Psoas muscle (tissue), 7 donors: ENCODE measurements at regions not wholly inside any gene's neighbourhood (a gene's known extent, or its start where the extent isn't known, plus 50 kb on each side); places are given as distances from the start of the nearest gene placed in this dataset.

Source experiments
- ATAC-seq, 4 donors: fragments of 200-7000 bp; cut with Tn5 transposase; one replicate each; pipeline ENCODE4 v1.9.1; 2020; ENCODE audit warnings: moderate library complexity in 3 of 4, mild to moderate bottlenecking in 2 of 4
- DNase-seq, 2 donors: peaks; one replicate each; pipeline ENCODE4 v3.0.0-alpha.2; 2020
- H3K27ac ChIP-seq: fragments of 200-600 bp; one replicate; pipeline ENCODE4 v1.8.0; 2022
- H3K27me3 ChIP-seq, 3 donors: fragments of 200-600 bp in 1 of 3; one replicate each; pipeline versions ENCODE4 v1.6.1 to v1.8.0; 2013 to 2022; ENCODE audit warnings: low read length in 2 of 3, mild to moderate bottlenecking in 2 of 3, moderate library complexity in 1 of 3; ENCODE audit not compliant: insufficient read depth in 3 of 3
- H3K36me3 ChIP-seq, 2 donors: fragments of 200-600 bp in 1 of 2; one replicate each; pipeline versions ENCODE4 v1.6.1 to v1.8.0; 2013 to 2022; ENCODE audit warnings: low read depth in 1 of 2, mild to moderate bottlenecking in 1 of 2, moderate library complexity in 1 of 2; ENCODE audit not compliant: insufficient read depth in 1 of 2
- H3K4me1 ChIP-seq: fragments of 200-600 bp; one replicate; pipeline ENCODE4 v1.8.0; 2022
- H3K4me3 ChIP-seq: fragments of 200-600 bp; one replicate; pipeline ENCODE4 v1.8.0; 2022; ENCODE audit warnings: mild to moderate bottlenecking
- H3K9me3 ChIP-seq: fragments of 200-600 bp; one replicate; pipeline ENCODE4 v1.8.0; 2022
- CTCF ChIP-seq: fragments of 200-600 bp; IDR thresholded peaks from one replicate; pipeline ENCODE4 v1.8.0; 2022; ENCODE audit warnings: antibody characterized with exemption
- WGBS, 3 donors: extraction: QIAGEN DNeasy Blood & Tissue Kit; methylation state at CpG; one replicate each; pipeline versions ENCODE4 v1.1.6 to v1.1.7; 2013; 5-methylcytosine and 5-hydroxymethylcytosine counted together
- intact Hi-C, 2 donors: fragments of 100-400 bp; cut with DNase I; formaldehyde crosslinking; loops; one replicate each; pipeline versions ENCODE4 v1.11.0 to v1.14.2; 2022
- donor health status: healthy with polysubstance abuse.
- donor health status: DM: no; HTN: no; CAD: no; lungs with moderate emphysema.
- donor health status: Bipolar disorder and iron deficiency.
- donor health status: healthy.
- donor health status: DM: yes; HTN: yes; CAD: no.
- donor health status: DM: no; HTN: no; CAD: no.
- donor health status: DM: yes; HTN: yes; CAD: no.

DNA sequence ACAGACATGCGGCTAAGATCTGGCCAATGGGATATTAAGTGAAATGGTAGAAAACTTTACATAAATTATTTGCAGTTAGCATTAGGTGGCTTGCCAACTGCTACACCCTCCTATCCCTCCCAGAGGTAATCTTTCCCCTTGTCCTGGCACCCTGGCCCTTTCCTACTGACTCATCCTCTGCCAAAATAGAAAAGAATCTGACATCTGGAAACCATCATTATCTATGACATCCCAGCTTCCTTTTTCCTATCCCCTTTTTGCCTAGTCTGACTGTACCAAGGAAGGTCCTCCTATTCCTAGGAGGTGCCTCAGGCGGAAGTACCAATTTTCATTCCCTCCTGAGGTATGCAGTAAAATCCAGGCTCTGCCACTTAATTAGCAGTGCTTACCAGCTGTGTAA, 163.6 kb upstream of the KLF3 start:
- intact Hi-C loops: no loop called here
- no peaks in the 10 kb centered on the region for H3K36me3 ChIP-seq

DNA sequence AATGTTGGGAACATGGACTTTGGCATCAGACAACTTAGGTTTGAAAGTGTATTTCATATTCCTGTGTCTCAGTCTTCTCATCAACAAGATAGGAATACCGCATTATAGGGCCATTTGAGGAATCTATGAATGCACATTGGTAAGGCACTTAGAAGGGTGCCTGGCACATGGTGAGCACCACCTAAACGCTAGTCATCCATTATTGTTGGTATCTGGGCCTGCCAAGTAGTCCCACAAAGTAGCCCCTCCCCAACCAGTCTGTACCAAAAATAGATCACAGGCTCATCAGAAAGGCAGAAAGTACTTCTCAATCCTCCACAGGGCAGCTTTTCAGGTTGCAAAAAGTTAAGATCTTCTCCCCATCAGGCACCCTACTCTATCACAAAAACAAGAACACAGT, 162.3 kb upstream of the KLF3 start:
- Histone ChIP-seq H3K4me3 (no peak overlapping the region), H3K27ac (no peak overlapping the region), H3K36me3 (no peaks in the 10 kb centered on the region), H3K4me1 (no peaks in the 10 kb centered on the region), H3K27me3 (no peaks in the 10 kb centered on the region), H3K9me3 (no peaks in the 10 kb centered on the region)
- no peak for ATAC-seq
- no peak for DNase-seq
- intact Hi-C loops: no loop called here
- WGBS, 3 donors: 74 to 80% (median 79%) methylated on average over 2 of the region's 2 CpGs
- TF ChIP-seq CTCF: no peak

More for the DNA sequence above, 163.6 kb upstream of the KLF3 start:
- TF ChIP-seq CTCF: no peak
- Histone ChIP-seq H3K27me3 (no peaks in the 10 kb centered on the region), H3K4me1 (no peaks in the 10 kb centered on the region), H3K4me3 (no peak overlapping the region), H3K27ac (no peak overlapping the region), H3K9me3 (no peaks in the 10 kb centered on the region)
- no peak for ATAC-seq
- 90 to 94% (median 91%) methylated on average over 2 of the region's 2 CpGs for WGBS, 3 donors
- no peak for DNase-seq

DNA sequence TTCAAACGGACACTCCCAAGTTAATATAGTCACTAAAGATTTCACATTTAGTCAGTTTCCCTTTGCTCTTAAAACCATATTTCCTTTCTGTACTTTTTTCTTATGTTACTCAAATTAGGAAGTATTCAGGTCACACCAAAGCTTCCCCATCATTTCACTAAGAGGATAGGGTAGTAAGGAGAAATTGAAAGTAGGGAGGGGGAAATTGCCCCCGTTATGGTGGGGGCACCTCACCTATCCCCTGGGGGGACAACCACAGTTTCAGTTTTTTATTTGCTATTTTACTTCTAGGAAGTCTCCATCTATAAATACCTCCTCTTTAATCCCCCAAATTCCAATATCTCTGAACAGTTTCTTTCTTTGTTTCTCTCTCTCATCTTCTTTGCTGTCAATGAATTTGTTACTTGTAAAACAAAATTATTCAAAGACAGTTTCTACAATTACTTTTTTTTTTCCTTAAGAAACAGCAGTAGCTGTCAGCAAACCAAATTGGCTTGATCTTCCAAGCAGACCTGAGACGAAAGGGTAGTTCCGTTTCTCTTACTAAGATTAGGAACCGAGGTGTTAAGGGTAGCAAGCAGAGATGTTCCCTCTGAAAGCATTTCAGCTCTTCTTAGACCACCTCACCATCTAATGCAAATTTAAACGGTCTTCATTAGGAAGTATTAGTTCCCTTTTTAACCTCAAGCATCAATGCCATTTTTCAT, 160.2 kb upstream of the KLF3 start:
- ATAC-seq (no peak), DNase-seq (no peak)
- H3K4me3 ChIP-seq: no peak overlapping the region
- H3K36me3 ChIP-seq: no peaks in the 10 kb centered on the region
- intact Hi-C loops: no loop called here
- H3K9me3 ChIP-seq: no peaks in the 10 kb centered on the region
- H3K27me3 ChIP-seq: no peaks in the 10 kb centered on the region
- WGBS, 3 donors: 82 to 88% (median 82%) methylated on average over 6 of the region's 6 CpGs
- no peaks in the 10 kb centered on the region for H3K4me1 ChIP-seq
- no peak overlapping the region for H3K27ac ChIP-seq
- TF ChIP-seq CTCF: no peak

DNA sequence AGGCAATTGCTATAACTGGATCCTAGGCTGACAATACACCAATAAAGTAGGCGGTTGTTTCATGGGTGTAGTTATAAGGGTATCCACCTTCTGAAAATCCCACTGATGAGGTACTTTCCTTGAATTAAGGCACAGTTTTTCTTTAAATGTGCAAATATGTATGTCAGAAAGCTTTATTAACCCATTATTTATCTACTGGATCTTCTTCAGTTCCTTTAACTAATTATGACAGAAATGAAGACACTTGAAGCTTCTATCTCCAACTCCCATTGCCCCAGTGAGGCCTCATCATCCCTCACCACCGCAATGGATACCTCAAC, 159.6 kb upstream of the KLF3 start:
- intact Hi-C loops: no loop called here
- ATAC-seq: no peak
- Histone ChIP-seq H3K4me3 (no peak overlapping the region), H3K27ac (no peak overlapping the region), H3K36me3 (no peaks in the 10 kb centered on the region), H3K4me1 (no peaks in the 10 kb centered on the region), H3K9me3 (no peaks in the 10 kb centered on the region), H3K27me3 (no peaks in the 10 kb centered on the region)
- DNase-seq: no peak
- no peak for TF ChIP-seq CTCF
- WGBS, 3 donors: 92 to 99% (median 93%) methylated on average over 2 of the region's 2 CpGs

DNA sequence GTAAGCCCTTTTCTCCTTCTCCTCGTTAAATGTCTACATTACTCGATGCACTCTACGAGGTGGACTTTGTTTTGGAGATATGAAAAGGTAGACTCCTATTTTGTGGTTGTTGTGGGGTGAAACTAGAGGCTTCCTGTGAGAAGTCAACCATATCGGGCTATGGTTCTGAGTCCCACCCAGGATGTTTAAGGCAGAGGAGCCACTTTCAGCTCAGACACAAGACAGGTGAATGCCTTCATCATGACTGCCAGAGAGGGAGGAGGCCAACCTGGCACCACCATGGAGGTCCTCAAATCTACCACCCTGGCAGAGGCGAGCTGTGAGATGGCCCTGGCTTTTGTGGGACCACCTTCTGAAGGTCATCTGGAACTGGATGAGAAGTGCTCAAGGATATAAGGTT, 154.4 kb upstream of the KLF3 start:
- no peak for DNase-seq
- H3K27me3 ChIP-seq: no peaks in the 10 kb centered on the region
- 82 to 91% (median 84%) methylated on average over 5 of the region's 5 CpGs for WGBS, 3 donors
- no peak for ATAC-seq
- H3K36me3 ChIP-seq: no peaks in the 10 kb centered on the region
- intact Hi-C loops: no loop called here
- no peaks in the 10 kb centered on the region for H3K9me3 ChIP-seq
- no peak overlapping the region for H3K27ac ChIP-seq
- no peak for TF ChIP-seq CTCF
- no peaks in the 10 kb centered on the region for H3K4me1 ChIP-seq
- H3K4me3 ChIP-seq: no peak overlapping the region
